ENCODE measurements at regions not wholly inside any gene's neighbourhood (a gene's known extent, or its start where the extent isn't known, plus 50 kb on each side); places are given as distances from the start of the nearest gene placed in this dataset.

DNA sequence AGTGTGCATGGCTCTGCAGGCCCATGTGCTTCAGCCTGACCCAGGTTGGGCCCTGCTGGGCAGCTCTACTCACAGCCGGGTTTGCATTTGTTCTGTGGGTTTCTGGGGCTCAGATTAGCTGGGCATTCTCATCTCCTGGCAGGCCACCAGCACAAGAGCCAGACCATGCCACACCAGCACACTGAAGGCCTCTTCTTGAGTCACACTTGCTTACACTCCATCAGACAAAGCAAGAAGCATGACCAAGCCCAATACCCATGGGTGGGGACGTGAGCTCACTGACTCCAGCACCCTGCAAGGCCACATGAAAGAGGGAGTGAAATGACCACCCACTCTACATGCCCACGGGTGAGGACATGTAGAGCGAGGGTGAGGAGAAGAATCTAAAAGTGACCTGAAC, 257.8 kb upstream of the PPP2R2D start:
- no peak overlapping the region for H3K27ac ChIP-seq
- ATAC-seq (no peak), DNase-seq (ENCODE audit: low read depth in 1 of 2, low spot score in 1 of 2) (no peak), FAIRE-seq (no peak)
- H3K4me3 ChIP-seq, result no peak overlapping the region
- ChIA-PET CTCF (no interaction called here), POLR2A (no interaction called here)
- peaks cover 19% of the 10 kb centered on the region; the same call in 1 of the 3 replicates for H3K9me3 ChIP-seq
- H3K4me1 ChIP-seq, result no peaks in the 10 kb centered on the region
- no peak overlapping the region for H3K4me2 ChIP-seq
- TF ChIP-seq CBX2 (IDR thresholded peaks at IDR 0.05; ENCODE audit: borderline replicate concordance, low read depth) (no peak), MAFK (IDR thresholded peaks at IDR 0.05; ENCODE audit: partially characterized antibody) (no peak), CBX8 (IDR thresholded peaks at IDR 0.05) (no peak), SREBF2 (IDR thresholded peaks at IDR 0.05) (no peak), ZNF302 (CRISPR knock-in tag; IDR thresholded peaks at IDR 0.05) (no peak), CEBPB (IDR thresholded peaks at IDR 0.05) (no peak), RNF2 (IDR thresholded peaks at IDR 0.05; ENCODE audit: borderline replicate concordance, low read depth) (no peak), RARB (CRISPR knock-in tag; IDR thresholded peaks at IDR 0.05) (no peak), EHMT2 (IDR thresholded peaks at IDR 0.05; ENCODE audit: low read depth) (no peak), BHLHE40 (IDR thresholded peaks at IDR 0.05; ENCODE audit: low read depth, low read length) (no peak), NFE2L2 (conservative IDR thresholded peaks at IDR 0.05; ENCODE audit: low read length) (no peak), FOSL2 (IDR thresholded peaks at IDR 0.05) (no peak), FOSL2 (CRISPR knock-in tag; IDR thresholded peaks at IDR 0.05) (no peak), CHD2 (IDR thresholded peaks at IDR 0.05; ENCODE audit: low read length, partially characterized antibody) (no peak), TFCP2L1 (CRISPR knock-in tag; IDR thresholded peaks at IDR 0.05) (no peak)
- TF ChIP-seq, protein P1, sequence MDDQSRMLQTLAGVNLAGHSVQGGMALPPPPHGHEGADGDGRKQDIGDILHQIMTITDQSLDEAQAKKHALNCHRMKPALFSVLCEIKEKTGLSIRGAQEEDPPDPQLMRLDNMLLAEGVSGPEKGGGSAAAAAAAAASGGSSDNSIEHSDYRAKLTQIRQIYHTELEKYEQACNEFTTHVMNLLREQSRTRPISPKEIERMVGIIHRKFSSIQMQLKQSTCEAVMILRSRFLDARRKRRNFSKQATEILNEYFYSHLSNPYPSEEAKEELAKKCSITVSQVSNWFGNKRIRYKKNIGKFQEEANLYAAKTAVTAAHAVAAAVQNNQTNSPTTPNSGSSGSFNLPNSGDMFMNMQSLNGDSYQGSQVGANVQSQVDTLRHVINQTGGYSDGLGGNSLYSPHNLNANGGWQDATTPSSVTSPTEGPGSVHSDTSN (IDR thresholded peaks at IDR 0.05), result no peak
- TF ChIP-seq, protein P2, sequence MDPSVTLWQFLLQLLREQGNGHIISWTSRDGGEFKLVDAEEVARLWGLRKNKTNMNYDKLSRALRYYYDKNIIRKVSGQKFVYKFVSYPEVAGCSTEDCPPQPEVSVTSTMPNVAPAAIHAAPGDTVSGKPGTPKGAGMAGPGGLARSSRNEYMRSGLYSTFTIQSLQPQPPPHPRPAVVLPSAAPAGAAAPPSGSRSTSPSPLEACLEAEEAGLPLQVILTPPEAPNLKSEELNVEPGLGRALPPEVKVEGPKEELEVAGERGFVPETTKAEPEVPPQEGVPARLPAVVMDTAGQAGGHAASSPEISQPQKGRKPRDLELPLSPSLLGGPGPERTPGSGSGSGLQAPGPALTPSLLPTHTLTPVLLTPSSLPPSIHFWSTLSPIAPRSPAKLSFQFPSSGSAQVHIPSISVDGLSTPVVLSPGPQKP (IDR thresholded peaks at IDR 0.05; ENCODE audit: low read depth, low read length), result no peak
- 38% methylated on average over 3 of the region's 4 CpGs for WGBS (ENCODE audit: missing lambda C conversion rate)

DNA sequence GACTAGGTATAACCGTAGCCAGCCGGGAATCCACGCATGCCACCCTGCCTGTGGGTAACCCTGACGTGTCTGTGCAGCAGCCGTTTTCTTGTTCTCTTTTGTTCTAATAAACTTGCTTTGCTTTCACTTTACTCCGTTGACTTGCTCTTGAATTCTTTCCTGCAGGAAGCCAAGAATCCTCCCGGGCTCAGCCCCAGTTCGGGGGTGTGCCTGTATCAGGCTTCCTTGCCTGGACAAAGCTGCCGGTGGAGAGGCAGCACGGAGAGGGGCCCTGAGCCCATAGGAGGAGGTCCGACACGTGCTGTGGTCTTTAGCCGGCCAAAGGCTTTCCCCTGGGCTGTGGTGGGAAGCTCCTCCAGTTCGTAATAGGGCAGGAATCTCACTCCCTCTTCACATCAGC, 256.5 kb upstream of the PPP2R2D start:
- no peak overlapping the region for H3K27ac ChIP-seq
- POLR2A ChIA-PET, result no interaction called here
- TF ChIP-seq, protein P3, sequence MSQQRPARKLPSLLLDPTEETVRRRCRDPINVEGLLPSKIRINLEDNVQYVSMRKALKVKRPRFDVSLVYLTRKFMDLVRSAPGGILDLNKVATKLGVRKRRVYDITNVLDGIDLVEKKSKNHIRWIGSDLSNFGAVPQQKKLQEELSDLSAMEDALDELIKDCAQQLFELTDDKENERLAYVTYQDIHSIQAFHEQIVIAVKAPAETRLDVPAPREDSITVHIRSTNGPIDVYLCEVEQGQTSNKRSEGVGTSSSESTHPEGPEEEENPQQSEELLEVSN (IDR thresholded peaks at IDR 0.05; ENCODE audit: borderline replicate concordance, low read depth), result no peak
- TF ChIP-seq, protein P4, sequence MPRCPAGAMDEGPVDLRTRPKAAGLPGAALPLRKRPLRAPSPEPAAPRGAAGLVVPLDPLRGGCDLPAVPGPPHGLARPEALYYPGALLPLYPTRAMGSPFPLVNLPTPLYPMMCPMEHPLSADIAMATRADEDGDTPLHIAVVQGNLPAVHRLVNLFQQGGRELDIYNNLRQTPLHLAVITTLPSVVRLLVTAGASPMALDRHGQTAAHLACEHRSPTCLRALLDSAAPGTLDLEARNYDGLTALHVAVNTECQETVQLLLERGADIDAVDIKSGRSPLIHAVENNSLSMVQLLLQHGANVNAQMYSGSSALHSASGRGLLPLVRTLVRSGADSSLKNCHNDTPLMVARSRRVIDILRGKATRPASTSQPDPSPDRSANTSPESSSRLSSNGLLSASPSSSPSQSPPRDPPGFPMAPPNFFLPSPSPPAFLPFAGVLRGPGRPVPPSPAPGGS (IDR thresholded peaks at IDR 0.05), result no peak
- TF ChIP-seq ESRRA (IDR thresholded peaks at IDR 0.05; ENCODE audit: borderline replicate concordance, low read length) (no peak), MAZ (IDR thresholded peaks at IDR 0.05; ENCODE audit: borderline replicate concordance, low read depth, low read length) (no peak), POLR2AphosphoS2 (conservative IDR thresholded peaks at IDR 0.05; ENCODE audit: low read length) (no peak), TFCP2L1 (CRISPR knock-in tag; IDR thresholded peaks at IDR 0.05) (no peak), NR3C1 (IDR thresholded peaks at IDR 0.05) (no peak), KDM5A (IDR thresholded peaks at IDR 0.05) (no peak), CEBPB (IDR thresholded peaks at IDR 0.05) (no peak), FOXS1 (CRISPR knock-in tag; IDR thresholded peaks at IDR 0.05) (no peak), ZFP36 (IDR thresholded peaks at IDR 0.05; ENCODE audit: borderline replicate concordance, partially characterized antibody) (no peak)
- TF ChIP-seq, protein P1 (IDR thresholded peaks at IDR 0.05), result no peak
- no peak overlapping the region for H3K4me2 ChIP-seq
- CTCF ChIA-PET, result no interaction called here
- 56% methylated on average over 14 of the region's 14 CpGs for WGBS (ENCODE audit: missing lambda C conversion rate)
- no peak for DNase-seq (ENCODE audit: low read depth in 1 of 2, low spot score in 1 of 2)
- no peak overlapping the region for H3K4me3 ChIP-seq
- no peaks in the 10 kb centered on the region for H3K4me1 ChIP-seq
- FAIRE-seq, result no peak
- ATAC-seq, result no peak
- peaks cover 15% of the 10 kb centered on the region; the same call in 1 of the 3 replicates for H3K9me3 ChIP-seq
